IMR-90 (cell line): ENCODE measurements at regions not wholly inside any gene's neighbourhood (a gene's known extent, or its start where the extent isn't known, plus 50 kb on each side); places are given as distances from the start of the nearest gene placed in this dataset.

Experiments used
- ATAC-seq: fragments of 200-7000 bp; cut with Tn5 transposase; 2 replicates; pipeline ENCODE4 v1.9.1; 2020; ENCODE audit warnings: low read depth, mild to moderate bottlenecking, moderate library complexity
- BruUV-seq: library from RNA; stranded (reverse); fragments of 400-500 nt; replicated peaks from 2 replicates; lab custom pipeline; 2021; lab: Mats Ljungman, UMichigan
- CTCF ChIA-PET: fragments of 300-600 bp; formaldehyde crosslinking; extraction: SDS; loops from one replicate; lab custom pipeline; 2021; ENCODE audit warnings: antibody characterized with exemption; lab: Yijun Ruan, JAX
- POLR2A ChIA-PET: fragments of 300-600 bp; sonication (Branson Sonifier 250); formaldehyde crosslinking; loops from one replicate; lab custom pipeline; 2022; ENCODE audit warnings: antibody characterized with exemption; ENCODE audit not compliant: unreplicated experiment; lab: Charles Lee
- DNase-seq: peaks from one replicate; pipeline ENCODE4 v3.0.0; 2013
- H2AFZ ChIP-seq: replicated peaks from 2 replicates; pipeline ENCODE3; 2013; ENCODE audit warnings: low read length, mild to moderate bottlenecking; ENCODE audit not compliant: poor library complexity
- H2AK5ac ChIP-seq: 2 replicates; pipeline ENCODE4 v1.6.1; 2013; ENCODE audit warnings: low read depth, low read length, inconsistent platforms
- H2AK9ac ChIP-seq: replicated peaks from 2 replicates; pipeline ENCODE3; 2013; ENCODE audit warnings: mild to moderate bottlenecking, low read depth, low read length, moderate library complexity; ENCODE audit not compliant: poor library complexity
- H2BK120ac ChIP-seq: 2 replicates; pipeline ENCODE4 v1.6.1; 2013; ENCODE audit warnings: low read depth, low read length, inconsistent platforms
- H2BK15ac ChIP-seq: 3 replicates; pipeline ENCODE4 v1.6.1; 2013; ENCODE audit warnings: low read depth, low read length, inconsistent platforms
- H2BK20ac ChIP-seq: 2 replicates; pipeline ENCODE4 v1.6.1; 2013; ENCODE audit warnings: low read depth, mild to moderate bottlenecking, inconsistent platforms, low read length, moderate library complexity
- H2BK5ac ChIP-seq: 2 replicates; pipeline ENCODE4 v1.6.1; 2013; ENCODE audit warnings: mild to moderate bottlenecking, low read depth, low read length, inconsistent platforms; ENCODE audit not compliant: poor library complexity, severe bottlenecking
- H3K14ac ChIP-seq: replicated peaks from 2 replicates; pipeline ENCODE4 v1.6.1; 2013; ENCODE audit warnings: low read depth, low read length, inconsistent platforms
- H3K18ac ChIP-seq: 2 replicates; pipeline ENCODE4 v1.6.1; 2013; ENCODE audit warnings: low read depth, low read length, control low read depth
- H3K23ac ChIP-seq: 2 replicates; pipeline ENCODE4 v1.6.1; 2013; ENCODE audit warnings: low read depth, low read length, inconsistent platforms
- H3K27ac ChIP-seq: 2 replicates; pipeline ENCODE4 v1.5.1; 2013; ENCODE audit warnings: mild to moderate bottlenecking, control low read depth, low read length; ENCODE audit not compliant: insufficient read depth
- H3K27me3 ChIP-seq: 2 replicates; pipeline ENCODE4 v1.6.1; 2013; ENCODE audit warnings: low read length; ENCODE audit not compliant: control insufficient read depth, insufficient read depth
- H3K36me3 ChIP-seq: 2 replicates; pipeline ENCODE4 v1.6.1; 2013; ENCODE audit warnings: low read length, mixed read lengths; ENCODE audit not compliant: control insufficient read depth, insufficient read depth
- H3K4ac ChIP-seq: 2 replicates; pipeline ENCODE4 v1.6.1; 2013; ENCODE audit warnings: low read depth, low read length, inconsistent platforms
- H3K4me1 ChIP-seq: 2 replicates; pipeline ENCODE4 v1.6.1; 2013; ENCODE audit warnings: low read length, mixed read lengths; ENCODE audit not compliant: control insufficient read depth, insufficient read depth
- H3K4me2 ChIP-seq: 2 replicates; pipeline ENCODE4 v1.6.1; 2013; ENCODE audit warnings: low read depth, mild to moderate bottlenecking, control low read depth, low read length, moderate library complexity
- H3K4me3 ChIP-seq: 2 replicates; pipeline ENCODE4 v1.5.1; 2013; ENCODE audit warnings: low read depth, mild to moderate bottlenecking, control low read depth, low read length, moderate library complexity; ENCODE audit not compliant: insufficient read depth
- H3K56ac ChIP-seq: 2 replicates; pipeline ENCODE4 v1.6.1; 2013; ENCODE audit warnings: low read length, inconsistent platforms; ENCODE audit not compliant: insufficient read depth; ENCODE audit errors: extremely low read depth
- H3K79me1 ChIP-seq, 2 experiments: 2 replicates each; pipeline ENCODE4 v1.6.1; 2013; ENCODE audit warnings: low read length in 2 of 2, inconsistent platforms in 1 of 2, low read depth in 1 of 2
- H3K9ac ChIP-seq: 2 replicates; pipeline ENCODE4 v1.6.1; 2013; ENCODE audit warnings: low read depth, low read length, control low read depth
- H3K9me1 ChIP-seq: 2 replicates; pipeline ENCODE4 v1.6.1; 2013; ENCODE audit warnings: low read length, inconsistent platforms; ENCODE audit not compliant: insufficient read depth
- H3K9me3 ChIP-seq: 2 replicates; pipeline ENCODE4 v1.6.1; 2013; ENCODE audit warnings: low read length; ENCODE audit not compliant: control insufficient read depth, insufficient read depth
- H4K20me1 ChIP-seq: 2 replicates; pipeline ENCODE4 v1.6.1; 2013; ENCODE audit warnings: low read length, inconsistent platforms; ENCODE audit not compliant: insufficient read depth
- H4K5ac ChIP-seq: 2 replicates; pipeline ENCODE4 v1.6.1; 2013; ENCODE audit warnings: mild to moderate bottlenecking, low read depth, low read length, control low read depth
- H4K8ac ChIP-seq, 2 experiments: 2 replicates each; pipeline ENCODE4 v1.6.1; 2013; ENCODE audit warnings: low read depth in 2 of 2, low read length in 2 of 2, control low read depth in 1 of 2, inconsistent platforms in 1 of 2
- H4K91ac ChIP-seq: 2 replicates; pipeline ENCODE4 v1.6.1; 2013; ENCODE audit warnings: low read depth, low read length, inconsistent platforms; ENCODE audit not compliant: insufficient read depth
- BHLHE40 ChIP-seq: fragments of 150-350 bp; IDR thresholded peaks from 2 replicates; pipeline ENCODE4 v1.6.1; 2016; ENCODE audit warnings: mild to moderate bottlenecking, low read depth, low read length
- CEBPB ChIP-seq: IDR thresholded peaks from 2 replicates; pipeline ENCODE4 v1.6.1; 2012; ENCODE audit warnings: low read depth, low read length, improper control_type of control experiment
- CHD1 ChIP-seq: IDR thresholded peaks from 2 replicates; pipeline ENCODE4 v1.6.1; 2012; ENCODE audit warnings: low read depth, low read length, improper control_type of control experiment
- FOS ChIP-seq: fragments of 150-350 bp; IDR thresholded peaks from 2 replicates; pipeline ENCODE4 v1.6.1; 2016; ENCODE audit warnings: low read depth, low read length
- MAFK ChIP-seq: IDR thresholded peaks from 2 replicates; pipeline ENCODE4 v1.6.1; 2012; ENCODE audit warnings: low read depth, low read length, improper control_type of control experiment
- MAZ ChIP-seq: IDR thresholded peaks from 2 replicates; pipeline ENCODE4 v1.6.1; 2012; ENCODE audit warnings: low read depth, mild to moderate bottlenecking, low read length, improper control_type of control experiment, moderate library complexity, borderline replicate concordance
- MXI1 ChIP-seq: IDR thresholded peaks from 2 replicates; pipeline ENCODE4 v1.6.1; 2012; ENCODE audit warnings: low read depth, mild to moderate bottlenecking, low read length, moderate library complexity, borderline replicate concordance
- NFE2L2 ChIP-seq: fragments of 150-350 bp; IDR thresholded peaks from 2 replicates; pipeline ENCODE4 v1.6.1; 2016; ENCODE audit warnings: low read depth, mild to moderate bottlenecking, low read length
- POLR2A ChIP-seq: IDR thresholded peaks from 2 replicates; pipeline ENCODE4 v1.6.1; 2012; ENCODE audit warnings: mild to moderate bottlenecking, low read depth, low read length
- RAD21 ChIP-seq: IDR thresholded peaks from 2 replicates; pipeline ENCODE4 v1.6.1; 2012; ENCODE audit warnings: low read length, improper control_type of control experiment
- RCOR1 ChIP-seq: IDR thresholded peaks from 2 replicates; pipeline ENCODE4 v1.6.1; 2012; ENCODE audit warnings: mild to moderate bottlenecking, low read length, improper control_type of control experiment; ENCODE audit not compliant: insufficient replicate concordance
- RFX5 ChIP-seq: IDR thresholded peaks from 2 replicates; pipeline ENCODE4 v1.8.0; 2012; ENCODE audit warnings: low read depth, mild to moderate bottlenecking, low read length, moderate library complexity
- SMC3 ChIP-seq: fragments of 150-350 bp; IDR thresholded peaks from 2 replicates; pipeline ENCODE4 v1.6.1; 2016; ENCODE audit warnings: low read depth, mild to moderate bottlenecking, antibody characterized with exemption, low read length, moderate library complexity
- WGBS, 2 experiments: methylation state at CpG; one replicate each; pipeline versions ENCODE4 v1.1.5 to v1.1.7; 2013; ENCODE audit warnings: missing lambda C conversion rate in 2 of 2; ENCODE audit not compliant: insufficient read length in 1 of 2; ENCODE audit errors: extremely low coverage in 2 of 2; 5-methylcytosine and 5-hydroxymethylcytosine counted together
- dilution Hi-C: fragments of 300-500 bp; cut with HindIII; formaldehyde crosslinking; loops from one replicate; pipeline ENCODE4 v1.14.3; 2018; ENCODE audit warnings: low sequenced_read_pairs; ENCODE audit not compliant: unreplicated experiment
- in situ Hi-C: fragments of 300-500 bp; cut with MboI; formaldehyde crosslinking; loops from 3 replicates; pipeline ENCODE4 v1.14.3; 2019; ENCODE audit warnings: low sequenced_read_pairs, inconsistent platforms, mixed read lengths
- intact Hi-C: fragments of 100-400 bp; cut with micrococcal nuclease; formaldehyde crosslinking; loops from 2 replicates; pipeline ENCODE4 v1.10.0; 2022
- TF ChIP-seq, protein P1 (sequence below): conservative IDR thresholded peaks from 2 replicates; pipeline ENCODE4 v1.5.1; 2012; ENCODE audit warnings: mild to moderate bottlenecking, low read depth, low read length, improper control_type of control experiment
- TF ChIP-seq, protein P2 (sequence below): fragments of 150-350 bp; IDR thresholded peaks from 2 replicates; pipeline ENCODE4 v1.6.1; 2016; ENCODE audit warnings: low read depth, mild to moderate bottlenecking, low read length, moderate library complexity, borderline replicate concordance
- TF ChIP-seq, protein P3 (sequence below): fragments of 150-350 bp; IDR thresholded peaks from 2 replicates; pipeline ENCODE4 v1.6.1; 2017; ENCODE audit warnings: mild to moderate bottlenecking, antibody characterized with exemption, low read length, low read depth

DNA sequence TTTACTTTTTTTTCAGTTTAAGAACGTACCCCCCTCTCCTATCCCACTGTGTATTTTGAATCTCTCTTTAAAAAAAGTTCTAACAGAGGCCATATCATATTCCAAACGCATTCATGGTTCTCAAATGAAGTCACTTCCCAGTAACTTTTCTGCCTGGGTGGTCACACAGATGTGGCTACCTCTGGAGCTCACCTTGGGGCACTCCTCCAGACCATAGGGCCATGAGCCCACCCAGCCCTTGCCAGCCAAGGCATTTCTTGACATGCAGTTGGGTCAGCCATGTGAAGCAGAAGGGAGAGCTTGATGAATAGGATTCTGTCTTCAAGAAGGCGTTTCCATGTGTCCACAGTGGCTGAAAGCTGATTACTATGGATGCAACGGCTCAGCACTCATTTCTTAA, 239.3 kb downstream of the RAB11FIP2 start:
- Histone ChIP-seq H3K27me3 (no peaks in the 10 kb centered on the region), H3K56ac (no peak overlapping the region), H2AFZ (no peak overlapping the region), H3K36me3 (no peaks in the 10 kb centered on the region), H2BK5ac (no peak overlapping the region), H4K8ac (no peak overlapping the region), H4K91ac (no peak overlapping the region), H2AK9ac (no peak overlapping the region), H3K4me3 (no peak overlapping the region), H4K5ac (no peak overlapping the region), H3K9me3 (peaks cover 35% of the 10 kb centered on the region), H3K18ac (no peak overlapping the region), H4K20me1 (no peaks in the 10 kb centered on the region), H3K4me1 (no peaks in the 10 kb centered on the region), H3K4me2 (no peak overlapping the region), H2BK20ac (no peak overlapping the region), H3K27ac (no peak overlapping the region), H2BK120ac (no peak overlapping the region), H3K9ac (no peak overlapping the region), H3K9me1 (no peaks in the 10 kb centered on the region), H3K4ac (no peak overlapping the region), H3K23ac (no peak overlapping the region), H2AK5ac (no peak overlapping the region), H3K14ac (no peak overlapping the region), H3K79me1 (no peaks in the 10 kb centered on the region), H2BK15ac (no peak overlapping the region)
- TF ChIP-seq BHLHE40: no peak
- TF ChIP-seq CHD1: no peak
- TF ChIP-seq CEBPB: no peak
- no peak for TF ChIP-seq SMC3
- TF ChIP-seq, protein P1, sequence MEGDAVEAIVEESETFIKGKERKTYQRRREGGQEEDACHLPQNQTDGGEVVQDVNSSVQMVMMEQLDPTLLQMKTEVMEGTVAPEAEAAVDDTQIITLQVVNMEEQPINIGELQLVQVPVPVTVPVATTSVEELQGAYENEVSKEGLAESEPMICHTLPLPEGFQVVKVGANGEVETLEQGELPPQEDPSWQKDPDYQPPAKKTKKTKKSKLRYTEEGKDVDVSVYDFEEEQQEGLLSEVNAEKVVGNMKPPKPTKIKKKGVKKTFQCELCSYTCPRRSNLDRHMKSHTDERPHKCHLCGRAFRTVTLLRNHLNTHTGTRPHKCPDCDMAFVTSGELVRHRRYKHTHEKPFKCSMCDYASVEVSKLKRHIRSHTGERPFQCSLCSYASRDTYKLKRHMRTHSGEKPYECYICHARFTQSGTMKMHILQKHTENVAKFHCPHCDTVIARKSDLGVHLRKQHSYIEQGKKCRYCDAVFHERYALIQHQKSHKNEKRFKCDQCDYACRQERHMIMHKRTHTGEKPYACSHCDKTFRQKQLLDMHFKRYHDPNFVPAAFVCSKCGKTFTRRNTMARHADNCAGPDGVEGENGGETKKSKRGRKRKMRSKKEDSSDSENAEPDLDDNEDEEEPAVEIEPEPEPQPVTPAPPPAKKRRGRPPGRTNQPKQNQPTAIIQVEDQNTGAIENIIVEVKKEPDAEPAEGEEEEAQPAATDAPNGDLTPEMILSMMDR: no peak
- TF ChIP-seq FOS: no peak
- no peak for TF ChIP-seq RFX5
- no peak for TF ChIP-seq MAZ
- no peak for TF ChIP-seq POLR2A
- TF ChIP-seq RAD21: no peak
- TF ChIP-seq RCOR1: no peak
- TF ChIP-seq, protein P2, sequence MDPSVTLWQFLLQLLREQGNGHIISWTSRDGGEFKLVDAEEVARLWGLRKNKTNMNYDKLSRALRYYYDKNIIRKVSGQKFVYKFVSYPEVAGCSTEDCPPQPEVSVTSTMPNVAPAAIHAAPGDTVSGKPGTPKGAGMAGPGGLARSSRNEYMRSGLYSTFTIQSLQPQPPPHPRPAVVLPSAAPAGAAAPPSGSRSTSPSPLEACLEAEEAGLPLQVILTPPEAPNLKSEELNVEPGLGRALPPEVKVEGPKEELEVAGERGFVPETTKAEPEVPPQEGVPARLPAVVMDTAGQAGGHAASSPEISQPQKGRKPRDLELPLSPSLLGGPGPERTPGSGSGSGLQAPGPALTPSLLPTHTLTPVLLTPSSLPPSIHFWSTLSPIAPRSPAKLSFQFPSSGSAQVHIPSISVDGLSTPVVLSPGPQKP: no peak
- TF ChIP-seq MXI1: no peak
- TF ChIP-seq MAFK: no peak
- TF ChIP-seq NFE2L2: no peak
- TF ChIP-seq, protein P3, sequence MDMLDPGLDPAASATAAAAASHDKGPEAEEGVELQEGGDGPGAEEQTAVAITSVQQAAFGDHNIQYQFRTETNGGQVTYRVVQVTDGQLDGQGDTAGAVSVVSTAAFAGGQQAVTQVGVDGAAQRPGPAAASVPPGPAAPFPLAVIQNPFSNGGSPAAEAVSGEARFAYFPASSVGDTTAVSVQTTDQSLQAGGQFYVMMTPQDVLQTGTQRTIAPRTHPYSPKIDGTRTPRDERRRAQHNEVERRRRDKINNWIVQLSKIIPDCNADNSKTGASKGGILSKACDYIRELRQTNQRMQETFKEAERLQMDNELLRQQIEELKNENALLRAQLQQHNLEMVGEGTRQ: no peak
- DNase-seq: no peak
- POLR2A ChIA-PET: no interaction called here
- CTCF ChIA-PET: no interaction called here
- intact Hi-C loops: no loop called here
- BruUV-seq: no TSS peak
- no peak for ATAC-seq
- WGBS, 2 experiments: 0% methylated on average over 1 of the region's 4 CpGs; no CpG with 5 or more reads in 1 of the 2 experiments
- in situ Hi-C loops: no loop called here
- dilution Hi-C loops: no loop called here
